WTC11 (cell line): ENCODE measurements at regions not wholly inside any gene's neighbourhood (a gene's known extent, or its start where the extent isn't known, plus 50 kb on each side); places are given as distances from the start of the nearest gene placed in this dataset.

Source experiments
- ATAC-seq: fragments of 200-7000 bp; cut with Tn5 transposase; 2 replicates; pipeline ENCODE4 v1.10.0; 2021; ENCODE audit warnings: mild to moderate bottlenecking, moderate library complexity
- CTCF ChIA-PET: fragments of 300-600 bp; sonication (Branson Sonifier 250); formaldehyde crosslinking; loops from one replicate; lab custom pipeline; 2021; ENCODE audit warnings: antibody characterized with exemption; lab: Charles Lee
- POLR2A ChIA-PET: fragments of 350-600 bp; sonication (Branson Sonifier 250); formaldehyde crosslinking; loops from one replicate; lab custom pipeline; 2021; ENCODE audit warnings: antibody characterized with exemption; lab: Charles Lee
- DNase-seq: peaks from one replicate; pipeline ENCODE4 v3.0.0; 2021; ENCODE audit warnings: low spot score
- H3K27ac Mint-ChIP-seq: 2 replicates; pipeline ENCODE4 v1.8.0; 2021; ENCODE audit warnings: mixed read lengths
- H3K27me3 Mint-ChIP-seq: 2 replicates; pipeline ENCODE4 v1.8.0; 2021; ENCODE audit warnings: low read depth, mild to moderate bottlenecking, moderate library complexity, mixed read lengths
- H3K36me3 Mint-ChIP-seq: 2 replicates; pipeline ENCODE4 v1.8.0; 2021; ENCODE audit warnings: mixed read lengths
- H3K4me1 Mint-ChIP-seq: 2 replicates; pipeline ENCODE4 v1.8.0; 2022; ENCODE audit warnings: mixed read lengths
- H3K4me3 Mint-ChIP-seq: 2 replicates; pipeline ENCODE4 v1.8.0; 2021; ENCODE audit warnings: mild to moderate bottlenecking, moderate library complexity, mixed read lengths
- H3K9me3 Mint-ChIP-seq: 2 replicates; pipeline ENCODE4 v1.8.0; 2021; ENCODE audit warnings: mixed read lengths
- ATF1 ChIP-seq: sonication (generic); formaldehyde crosslinking; IDR thresholded peaks from 2 replicates; pipeline ENCODE4 v1.8.1; 2023; ENCODE audit warnings: mild to moderate bottlenecking, moderate library complexity, missing genetic modification reagents
- ELF4 ChIP-seq: sonication (generic); formaldehyde crosslinking; IDR thresholded peaks from 2 replicates; pipeline ENCODE4 v1.8.1; 2022; ENCODE audit warnings: low read depth, mild to moderate bottlenecking, moderate library complexity, missing genetic modification reagents
- EMX1 ChIP-seq: fragments of 250-450 bp; sonication (Bioruptor Pico); IDR thresholded peaks from 2 replicates; pipeline ENCODE4 v1.8.0; 2021; ENCODE audit warnings: mild to moderate bottlenecking
- ETV6 ChIP-seq: sonication (generic); formaldehyde crosslinking; IDR thresholded peaks from 2 replicates; pipeline ENCODE4 v1.8.1; 2022; ENCODE audit warnings: mild to moderate bottlenecking, missing genetic modification reagents
- GRHL2 ChIP-seq: fragments of 250-450 bp; sonication (Bioruptor Pico); IDR thresholded peaks from 2 replicates; pipeline ENCODE4 v1.8.0; 2022; ENCODE audit warnings: mild to moderate bottlenecking, moderate library complexity; ENCODE audit not compliant: insufficient replicate concordance, severe bottlenecking
- JAZF1 ChIP-seq: fragments of 250-450 bp; sonication (Bioruptor Pico); IDR thresholded peaks from 2 replicates; pipeline ENCODE4 v1.9.0; 2021; ENCODE audit warnings: moderate library complexity, mild to moderate bottlenecking, inconsistent platforms
- KAT7 ChIP-seq: sonication (generic); formaldehyde crosslinking; IDR thresholded peaks from 2 replicates; pipeline ENCODE4 v1.8.1; 2023; ENCODE audit warnings: missing genetic modification reagents, mild to moderate bottlenecking, borderline replicate concordance
- MYBL2 ChIP-seq: sonication (generic); formaldehyde crosslinking; IDR thresholded peaks from 2 replicates; pipeline ENCODE4 v1.8.1; 2023; ENCODE audit warnings: mild to moderate bottlenecking, moderate library complexity, missing genetic modification reagents
- NFATC4 ChIP-seq: fragments of 250-450 bp; sonication (Bioruptor Pico); IDR thresholded peaks from 2 replicates; pipeline ENCODE4 v1.9.0; 2021; ENCODE audit warnings: mild to moderate bottlenecking
- NR2C2 ChIP-seq: sonication (generic); formaldehyde crosslinking; IDR thresholded peaks from 2 replicates; pipeline ENCODE4 v1.8.0; 2022; ENCODE audit warnings: mild to moderate bottlenecking, missing genetic modification reagents
- RELA ChIP-seq: sonication (generic); formaldehyde crosslinking; IDR thresholded peaks from 2 replicates; pipeline ENCODE4 v1.8.1; 2022; ENCODE audit warnings: missing genetic modification reagents, mild to moderate bottlenecking, borderline replicate concordance
- RORB ChIP-seq: fragments of 250-450 bp; sonication (Bioruptor Pico); IDR thresholded peaks from 2 replicates; pipeline ENCODE4 v1.9.0; 2021; ENCODE audit warnings: mild to moderate bottlenecking
- SOX15 ChIP-seq: fragments of 250-450 bp; sonication (Bioruptor Pico); IDR thresholded peaks from 2 replicates; pipeline ENCODE4 v1.9.0; 2021; ENCODE audit warnings: mild to moderate bottlenecking
- ZNF232 ChIP-seq: sonication (generic); formaldehyde crosslinking; IDR thresholded peaks from 2 replicates; pipeline ENCODE4 v1.8.0; 2022; ENCODE audit warnings: mild to moderate bottlenecking, missing genetic modification reagents
- ZNF396 ChIP-seq: fragments of 250-450 bp; sonication (Bioruptor Pico); IDR thresholded peaks from 2 replicates; pipeline ENCODE4 v1.8.0; 2021; ENCODE audit warnings: mild to moderate bottlenecking, moderate library complexity, borderline replicate concordance
- ZNF416 ChIP-seq: fragments of 250-450 bp; sonication (Bioruptor Pico); IDR thresholded peaks from 2 replicates; pipeline ENCODE4 v1.9.0; 2021; ENCODE audit warnings: mild to moderate bottlenecking, inconsistent platforms
- TF ChIP-seq, protein P1 (sequence below): fragments of 250-450 bp; sonication (Bioruptor Pico); IDR thresholded peaks from 2 replicates; pipeline ENCODE4 v1.9.0; 2021; ENCODE audit warnings: mild to moderate bottlenecking, borderline replicate concordance
- TF ChIP-seq, protein P2 (sequence below): sonication (generic); formaldehyde crosslinking; conservative IDR thresholded peaks from 2 replicates; pipeline ENCODE4 v1.8.1; 2023; ENCODE audit warnings: mild to moderate bottlenecking, low read depth, missing genetic modification reagents, moderate library complexity
- TF ChIP-seq, protein P3 (sequence below): sonication (generic); formaldehyde crosslinking; IDR thresholded peaks from 2 replicates; pipeline ENCODE4 v1.8.1; 2023; ENCODE audit warnings: mild to moderate bottlenecking, missing genetic modification reagents
- TF ChIP-seq, protein P4 (sequence below): sonication (generic); formaldehyde crosslinking; IDR thresholded peaks from 2 replicates; pipeline ENCODE4 v1.8.0; 2023; ENCODE audit warnings: missing genetic modification reagents
- TF ChIP-seq, protein P5 (sequence below): sonication (generic); formaldehyde crosslinking; IDR thresholded peaks from 2 replicates; pipeline ENCODE4 v1.8.1; 2022; ENCODE audit warnings: low read depth, mild to moderate bottlenecking, moderate library complexity, missing genetic modification reagents, borderline replicate concordance
- TF ChIP-seq, protein P6 (sequence below): fragments of 250-450 bp; sonication (Bioruptor Pico); IDR thresholded peaks from 2 replicates; pipeline ENCODE4 v1.9.0; 2021; ENCODE audit warnings: moderate library complexity, mild to moderate bottlenecking, inconsistent platforms, borderline replicate concordance
- TF ChIP-seq, protein P7 (sequence below): sonication (generic); formaldehyde crosslinking; conservative IDR thresholded peaks from 2 replicates; pipeline ENCODE4 v1.8.1; 2022; ENCODE audit warnings: mild to moderate bottlenecking, missing genetic modification reagents
- TF ChIP-seq, protein P8 (sequence below): sonication (generic); formaldehyde crosslinking; IDR thresholded peaks from 2 replicates; pipeline ENCODE4 v1.8.1; 2022; ENCODE audit warnings: mild to moderate bottlenecking, missing genetic modification reagents, moderate library complexity, borderline replicate concordance

DNA sequence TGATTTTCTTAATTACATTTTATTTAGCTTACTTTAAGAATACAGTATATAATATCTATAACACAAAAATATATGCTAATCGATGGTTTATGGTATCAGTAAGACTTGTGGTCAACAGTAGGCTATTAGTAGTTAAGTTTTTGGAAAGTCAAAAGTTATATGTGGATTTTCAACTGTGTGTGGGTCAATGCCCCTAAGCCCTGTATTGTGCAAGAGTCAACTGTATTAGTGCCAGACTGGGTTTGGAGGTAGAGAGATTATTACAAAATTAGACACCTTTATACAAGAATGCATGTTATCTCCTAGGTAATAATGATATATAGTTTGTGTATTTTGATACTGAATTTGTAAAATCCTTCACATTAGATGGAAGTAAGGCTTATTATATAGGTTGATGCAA lies 100.3 kb upstream of the PRR32 start:
- H3K4me1 Mint-ChIP-seq: peaks cover 6% of the 10 kb centered on the region; the same call in 1 of the 2 replicates
- H3K27ac Mint-ChIP-seq: no peak overlapping the region
- no peak for TF ChIP-seq RORB (CRISPR knock-in tag)
- no peak for TF ChIP-seq SOX15 (CRISPR knock-in tag)
- TF ChIP-seq JAZF1: no peak
- TF ChIP-seq ELF4: no peak
- TF ChIP-seq, protein P1, sequence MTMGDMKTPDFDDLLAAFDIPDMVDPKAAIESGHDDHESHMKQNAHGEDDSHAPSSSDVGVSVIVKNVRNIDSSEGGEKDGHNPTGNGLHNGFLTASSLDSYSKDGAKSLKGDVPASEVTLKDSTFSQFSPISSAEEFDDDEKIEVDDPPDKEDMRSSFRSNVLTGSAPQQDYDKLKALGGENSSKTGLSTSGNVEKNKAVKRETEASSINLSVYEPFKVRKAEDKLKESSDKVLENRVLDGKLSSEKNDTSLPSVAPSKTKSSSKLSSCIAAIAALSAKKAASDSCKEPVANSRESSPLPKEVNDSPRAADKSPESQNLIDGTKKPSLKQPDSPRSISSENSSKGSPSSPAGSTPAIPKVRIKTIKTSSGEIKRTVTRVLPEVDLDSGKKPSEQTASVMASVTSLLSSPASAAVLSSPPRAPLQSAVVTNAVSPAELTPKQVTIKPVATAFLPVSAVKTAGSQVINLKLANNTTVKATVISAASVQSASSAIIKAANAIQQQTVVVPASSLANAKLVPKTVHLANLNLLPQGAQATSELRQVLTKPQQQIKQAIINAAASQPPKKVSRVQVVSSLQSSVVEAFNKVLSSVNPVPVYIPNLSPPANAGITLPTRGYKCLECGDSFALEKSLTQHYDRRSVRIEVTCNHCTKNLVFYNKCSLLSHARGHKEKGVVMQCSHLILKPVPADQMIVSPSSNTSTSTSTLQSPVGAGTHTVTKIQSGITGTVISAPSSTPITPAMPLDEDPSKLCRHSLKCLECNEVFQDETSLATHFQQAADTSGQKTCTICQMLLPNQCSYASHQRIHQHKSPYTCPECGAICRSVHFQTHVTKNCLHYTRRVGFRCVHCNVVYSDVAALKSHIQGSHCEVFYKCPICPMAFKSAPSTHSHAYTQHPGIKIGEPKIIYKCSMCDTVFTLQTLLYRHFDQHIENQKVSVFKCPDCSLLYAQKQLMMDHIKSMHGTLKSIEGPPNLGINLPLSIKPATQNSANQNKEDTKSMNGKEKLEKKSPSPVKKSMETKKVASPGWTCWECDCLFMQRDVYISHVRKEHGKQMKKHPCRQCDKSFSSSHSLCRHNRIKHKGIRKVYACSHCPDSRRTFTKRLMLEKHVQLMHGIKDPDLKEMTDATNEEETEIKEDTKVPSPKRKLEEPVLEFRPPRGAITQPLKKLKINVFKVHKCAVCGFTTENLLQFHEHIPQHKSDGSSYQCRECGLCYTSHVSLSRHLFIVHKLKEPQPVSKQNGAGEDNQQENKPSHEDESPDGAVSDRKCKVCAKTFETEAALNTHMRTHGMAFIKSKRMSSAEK: no peak
- no peak for TF ChIP-seq RELA
- TF ChIP-seq ZNF232 (CRISPR knock-in tag): no peak
- no peak for TF ChIP-seq GRHL2 (CRISPR knock-in tag)
- TF ChIP-seq KAT7 (CRISPR knock-in tag): no peak
- TF ChIP-seq ZNF396: no peak
- no peak for TF ChIP-seq ZNF416
- TF ChIP-seq, protein P2, sequence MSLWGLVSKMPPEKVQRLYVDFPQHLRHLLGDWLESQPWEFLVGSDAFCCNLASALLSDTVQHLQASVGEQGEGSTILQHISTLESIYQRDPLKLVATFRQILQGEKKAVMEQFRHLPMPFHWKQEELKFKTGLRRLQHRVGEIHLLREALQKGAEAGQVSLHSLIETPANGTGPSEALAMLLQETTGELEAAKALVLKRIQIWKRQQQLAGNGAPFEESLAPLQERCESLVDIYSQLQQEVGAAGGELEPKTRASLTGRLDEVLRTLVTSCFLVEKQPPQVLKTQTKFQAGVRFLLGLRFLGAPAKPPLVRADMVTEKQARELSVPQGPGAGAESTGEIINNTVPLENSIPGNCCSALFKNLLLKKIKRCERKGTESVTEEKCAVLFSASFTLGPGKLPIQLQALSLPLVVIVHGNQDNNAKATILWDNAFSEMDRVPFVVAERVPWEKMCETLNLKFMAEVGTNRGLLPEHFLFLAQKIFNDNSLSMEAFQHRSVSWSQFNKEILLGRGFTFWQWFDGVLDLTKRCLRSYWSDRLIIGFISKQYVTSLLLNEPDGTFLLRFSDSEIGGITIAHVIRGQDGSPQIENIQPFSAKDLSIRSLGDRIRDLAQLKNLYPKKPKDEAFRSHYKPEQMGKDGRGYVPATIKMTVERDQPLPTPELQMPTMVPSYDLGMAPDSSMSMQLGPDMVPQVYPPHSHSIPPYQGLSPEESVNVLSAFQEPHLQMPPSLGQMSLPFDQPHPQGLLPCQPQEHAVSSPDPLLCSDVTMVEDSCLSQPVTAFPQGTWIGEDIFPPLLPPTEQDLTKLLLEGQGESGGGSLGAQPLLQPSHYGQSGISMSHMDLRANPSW (CRISPR knock-in tag): no peak
- TF ChIP-seq NR2C2 (CRISPR knock-in tag): no peak
- TF ChIP-seq ETV6: no peak
- CTCF ChIA-PET: no interaction called here
- no peak overlapping the region for H3K4me3 Mint-ChIP-seq
- DNase-seq (no peak), ATAC-seq (no peak)
- POLR2A ChIA-PET: no interaction called here
- no peaks in the 10 kb centered on the region for H3K27me3 Mint-ChIP-seq
- H3K9me3 Mint-ChIP-seq: 0 out of 2 replicates have a peak, but pooled peaks cover 3% of the 10 kb centered on the region
- no peaks in the 10 kb centered on the region for H3K36me3 Mint-ChIP-seq

DNA sequence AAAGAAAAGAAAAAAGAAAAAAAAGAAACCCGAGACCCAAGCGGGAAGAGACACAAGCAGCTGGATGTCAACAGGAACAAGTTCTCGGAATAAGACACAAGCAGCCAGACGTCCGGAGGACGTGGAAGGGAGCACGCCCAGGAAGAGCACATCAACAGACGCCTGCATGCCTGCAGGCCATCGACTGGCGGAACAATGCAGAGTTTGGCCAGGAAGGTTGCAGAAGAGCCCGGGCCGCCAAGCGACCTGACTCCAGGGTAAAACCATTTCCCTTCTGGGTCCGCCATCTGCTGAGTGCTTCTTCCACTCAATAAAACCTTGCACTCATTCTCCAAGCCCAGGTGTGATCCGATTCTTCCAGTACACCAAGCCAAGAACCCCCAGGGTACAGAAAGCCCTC lies 95.6 kb upstream of the PRR32 start:
- peak; percentile 68 for ATAC-seq
- H3K27me3 Mint-ChIP-seq: no peaks in the 10 kb centered on the region
- H3K36me3 Mint-ChIP-seq: no peaks in the 10 kb centered on the region
- H3K4me3 Mint-ChIP-seq: no peak overlapping the region
- CTCF ChIA-PET: no interaction called here
- H3K9me3 Mint-ChIP-seq: peaks cover 6% of the 10 kb centered on the region; the same call in 1 of the 2 replicates
- POLR2A ChIA-PET: interaction anchor here (0.6 to 0.7 kb wide), 2 partner anchors 240 to 1875 kb away, joined by 3 read pairs; no protein-coding TSS in a partner anchor
- peak; percentile 13 for DNase-seq
- no peak overlapping the region for H3K27ac Mint-ChIP-seq
- H3K4me1 Mint-ChIP-seq: 0 out of 2 replicates have a peak, but pooled peaks cover 2% of the 10 kb centered on the region
- TF ChIP-seq, protein P3, sequence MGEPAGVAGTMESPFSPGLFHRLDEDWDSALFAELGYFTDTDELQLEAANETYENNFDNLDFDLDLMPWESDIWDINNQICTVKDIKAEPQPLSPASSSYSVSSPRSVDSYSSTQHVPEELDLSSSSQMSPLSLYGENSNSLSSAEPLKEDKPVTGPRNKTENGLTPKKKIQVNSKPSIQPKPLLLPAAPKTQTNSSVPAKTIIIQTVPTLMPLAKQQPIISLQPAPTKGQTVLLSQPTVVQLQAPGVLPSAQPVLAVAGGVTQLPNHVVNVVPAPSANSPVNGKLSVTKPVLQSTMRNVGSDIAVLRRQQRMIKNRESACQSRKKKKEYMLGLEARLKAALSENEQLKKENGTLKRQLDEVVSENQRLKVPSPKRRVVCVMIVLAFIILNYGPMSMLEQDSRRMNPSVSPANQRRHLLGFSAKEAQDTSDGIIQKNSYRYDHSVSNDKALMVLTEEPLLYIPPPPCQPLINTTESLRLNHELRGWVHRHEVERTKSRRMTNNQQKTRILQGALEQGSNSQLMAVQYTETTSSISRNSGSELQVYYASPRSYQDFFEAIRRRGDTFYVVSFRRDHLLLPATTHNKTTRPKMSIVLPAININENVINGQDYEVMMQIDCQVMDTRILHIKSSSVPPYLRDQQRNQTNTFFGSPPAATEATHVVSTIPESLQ (CRISPR knock-in tag): no peak
- TF ChIP-seq, protein P4, sequence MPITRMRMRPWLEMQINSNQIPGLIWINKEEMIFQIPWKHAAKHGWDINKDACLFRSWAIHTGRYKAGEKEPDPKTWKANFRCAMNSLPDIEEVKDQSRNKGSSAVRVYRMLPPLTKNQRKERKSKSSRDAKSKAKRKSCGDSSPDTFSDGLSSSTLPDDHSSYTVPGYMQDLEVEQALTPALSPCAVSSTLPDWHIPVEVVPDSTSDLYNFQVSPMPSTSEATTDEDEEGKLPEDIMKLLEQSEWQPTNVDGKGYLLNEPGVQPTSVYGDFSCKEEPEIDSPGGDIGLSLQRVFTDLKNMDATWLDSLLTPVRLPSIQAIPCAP (CRISPR knock-in tag): no peak
- TF ChIP-seq ZNF416 (no peak), MYBL2 (CRISPR knock-in tag) (no peak), ATF1 (CRISPR knock-in tag) (no peak), NFATC4 (CRISPR knock-in tag) (no peak), ELF4 (no peak), EMX1 (CRISPR knock-in tag) (no peak)
- TF ChIP-seq, protein P5, sequence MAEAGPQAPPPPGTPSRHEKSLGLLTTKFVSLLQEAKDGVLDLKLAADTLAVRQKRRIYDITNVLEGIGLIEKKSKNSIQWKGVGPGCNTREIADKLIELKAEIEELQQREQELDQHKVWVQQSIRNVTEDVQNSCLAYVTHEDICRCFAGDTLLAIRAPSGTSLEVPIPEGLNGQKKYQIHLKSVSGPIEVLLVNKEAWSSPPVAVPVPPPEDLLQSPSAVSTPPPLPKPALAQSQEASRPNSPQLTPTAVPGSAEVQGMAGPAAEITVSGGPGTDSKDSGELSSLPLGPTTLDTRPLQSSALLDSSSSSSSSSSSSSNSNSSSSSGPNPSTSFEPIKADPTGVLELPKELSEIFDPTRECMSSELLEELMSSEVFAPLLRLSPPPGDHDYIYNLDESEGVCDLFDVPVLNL (CRISPR knock-in tag): no peak
- TF ChIP-seq, protein P6, sequence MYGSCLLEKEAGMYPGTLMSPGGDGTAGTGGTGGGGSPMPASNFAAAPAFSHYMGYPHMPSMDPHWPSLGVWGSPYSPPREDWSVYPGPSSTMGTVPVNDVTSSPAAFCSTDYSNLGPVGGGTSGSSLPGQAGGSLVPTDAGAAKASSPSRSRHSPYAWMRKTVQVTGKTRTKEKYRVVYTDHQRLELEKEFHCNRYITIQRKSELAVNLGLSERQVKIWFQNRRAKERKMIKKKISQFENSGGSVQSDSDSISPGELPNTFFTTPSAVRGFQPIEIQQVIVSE (CRISPR knock-in tag): no peak
- TF ChIP-seq, protein P7, sequence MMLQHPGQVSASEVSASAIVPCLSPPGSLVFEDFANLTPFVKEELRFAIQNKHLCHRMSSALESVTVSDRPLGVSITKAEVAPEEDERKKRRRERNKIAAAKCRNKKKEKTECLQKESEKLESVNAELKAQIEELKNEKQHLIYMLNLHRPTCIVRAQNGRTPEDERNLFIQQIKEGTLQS (CRISPR knock-in tag): no peak
- TF ChIP-seq, protein P8, sequence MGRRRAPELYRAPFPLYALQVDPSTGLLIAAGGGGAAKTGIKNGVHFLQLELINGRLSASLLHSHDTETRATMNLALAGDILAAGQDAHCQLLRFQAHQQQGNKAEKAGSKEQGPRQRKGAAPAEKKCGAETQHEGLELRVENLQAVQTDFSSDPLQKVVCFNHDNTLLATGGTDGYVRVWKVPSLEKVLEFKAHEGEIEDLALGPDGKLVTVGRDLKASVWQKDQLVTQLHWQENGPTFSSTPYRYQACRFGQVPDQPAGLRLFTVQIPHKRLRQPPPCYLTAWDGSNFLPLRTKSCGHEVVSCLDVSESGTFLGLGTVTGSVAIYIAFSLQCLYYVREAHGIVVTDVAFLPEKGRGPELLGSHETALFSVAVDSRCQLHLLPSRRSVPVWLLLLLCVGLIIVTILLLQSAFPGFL (CRISPR knock-in tag): no peak
